Esophagus squamous epithelium (tissue), 5 donors: ENCODE measurements at regions not wholly inside any gene's neighbourhood (a gene's known extent, or its start where the extent isn't known, plus 50 kb on each side); places are given as distances from the start of the nearest gene placed in this dataset.

ENCODE experiments used
- DNase-seq: peaks from one replicate; lab custom pipeline; 2025; lab: John Stamatoyannopoulos, UW
- H3K27ac ChIP-seq, 4 donors: fragments of 200-600 bp; sonication (generic); one replicate each; pipeline ENCODE4 v1.5.1; 2016 to 2019; ENCODE audit warnings: mild to moderate bottlenecking in 1 of 4
- H3K27me3 ChIP-seq, 4 donors: fragments of 200-600 bp; sonication (generic); 1 replicate in 3 of 4; 2 replicates in 1 of 4; pipeline versions ENCODE4 v1.5.1 to v1.6.0; 2017 to 2021; ENCODE audit warnings: antibody characterized with exemption in 1 of 4
- H3K36me3 ChIP-seq, 3 donors: fragments of 200-600 bp; sonication (generic); one replicate each; pipeline ENCODE4 v1.5.1; 2016 to 2019
- H3K4me1 ChIP-seq, 3 donors: fragments of 200-600 bp; sonication (generic); one replicate each; pipeline ENCODE4 v1.5.1; 2017 to 2019
- H3K4me3 ChIP-seq, 4 donors: fragments of 200-600 bp; sonication (generic); 1 replicate in 3 of 4; 2 replicates in 1 of 4; pipeline ENCODE4 v1.5.1; 2016 to 2019; ENCODE audit warnings: mild to moderate bottlenecking in 2 of 4, moderate library complexity in 1 of 4
- H3K9me3 ChIP-seq, 3 donors: fragments of 200-600 bp; sonication (generic); one replicate each; pipeline ENCODE4 v1.5.1; 2016 to 2019
- CTCF ChIP-seq, 6 experiments: fragments of 450-650 bp in 4 of 6; fragments of 200-600 bp in 2 of 6; sonication (generic) in 2 of 6; IDR thresholded peaks; one replicate each; pipeline ENCODE4 v1.5.1; 2016 to 2019; ENCODE audit warnings: antibody characterized with exemption in 6 of 6, mild to moderate bottlenecking in 4 of 6, moderate library complexity in 4 of 6
- POLR2A ChIP-seq, 4 donors: fragments of 450-650 bp; IDR thresholded peaks; one replicate each; pipeline ENCODE4 v1.6.1; 2017; ENCODE audit warnings: antibody characterized with exemption in 4 of 4, mild to moderate bottlenecking in 4 of 4, moderate library complexity in 3 of 4
- WGBS, 2 donors: methylation state at CpG; one replicate each; pipeline ENCODE4 v1.1.5; 2018; 5-methylcytosine and 5-hydroxymethylcytosine counted together
- intact Hi-C: fragments of 100-400 bp; cut with DNase I; formaldehyde crosslinking; loops from one replicate; pipeline ENCODE4 v1.15.0; 2022
- donor health status: DM: yes; HTN: yes; CAD: no.

GRCh38 chr6:15798533-15799255, 135.9 kb upstream of the DTNBP1 start:
- H3K9me3 ChIP-seq = peaks cover 0 to 12% (median 5%) of the 10 kb centered on the region in 3 donors
- WGBS, 2 donors = 79 to 91% methylated on average over 2 of the region's 2 CpGs
- no peak for TF ChIP-seq POLR2A (IDR thresholded peaks at IDR 0.05)
- TF ChIP-seq CTCF (IDR thresholded peaks at IDR 0.05) = no peak

DNA sequence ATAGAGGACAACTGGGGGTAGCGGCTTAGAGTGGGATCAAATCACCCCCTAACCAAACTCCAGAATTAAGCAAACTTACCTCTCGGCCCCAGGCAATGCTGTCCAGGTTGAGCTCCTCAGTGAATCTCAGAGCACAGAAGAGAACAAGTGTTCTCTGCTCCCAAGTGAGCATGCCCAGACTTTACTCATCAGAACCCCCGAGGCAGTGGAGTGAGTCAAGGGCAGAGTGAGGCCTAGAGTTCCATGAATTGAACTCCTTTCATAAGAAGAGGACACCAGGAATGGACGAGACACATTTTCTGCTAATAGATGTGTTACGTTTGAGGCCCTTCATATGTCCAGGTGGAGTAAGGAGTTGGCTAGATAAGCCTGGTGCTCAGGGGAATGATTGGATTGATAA, 134.0 kb upstream of the DTNBP1 start:
- no peak for TF ChIP-seq CTCF (IDR thresholded peaks at IDR 0.05)
- TF ChIP-seq POLR2A (IDR thresholded peaks at IDR 0.05) = no peak
- DNase-seq = no peak

More at GRCh38 chr6:15798533-15799255, 135.9 kb upstream of the DTNBP1 start:
- DNase-seq = no peak
- no peaks in the 10 kb centered on the region for H3K27me3 ChIP-seq
- H3K4me3 ChIP-seq = no peak overlapping the region
- no peaks in the 10 kb centered on the region for H3K4me1 ChIP-seq
- no peaks in the 10 kb centered on the region for H3K36me3 ChIP-seq
- H3K27ac ChIP-seq = no peak overlapping the region
- intact Hi-C loops = no loop called here

GRCh38 chr6:15796130-15796771, 133.4 kb upstream of the DTNBP1 start:
- H3K4me1 ChIP-seq = peaks cover 0 to 7% (median 0%) of the 10 kb centered on the region in 3 donors
- intact Hi-C loops = no loop called here
- H3K36me3 ChIP-seq = no peaks in the 10 kb centered on the region
- H3K27me3 ChIP-seq = no peaks in the 10 kb centered on the region
- H3K4me3 ChIP-seq = no peak overlapping the region
- no peak overlapping the region for H3K27ac ChIP-seq
- DNase-seq = no peak
- TF ChIP-seq CTCF (IDR thresholded peaks at IDR 0.05) (no peak), POLR2A (IDR thresholded peaks at IDR 0.05) (no peak)
- WGBS, 2 donors = 76 to 83% methylated on average over 7 of the region's 7 CpGs
- peaks cover 0 to 12% (median 5%) of the 10 kb centered on the region in 3 donors for H3K9me3 ChIP-seq

More for the DNA sequence above, 134.0 kb upstream of the DTNBP1 start:
- Histone ChIP-seq H3K27me3 (no peaks in the 10 kb centered on the region), H3K9me3 (peaks cover 0 to 12% (median 5%) of the 10 kb centered on the region in 3 donors), H3K36me3 (no peaks in the 10 kb centered on the region), H3K4me1 (peaks cover 0 to 2% (median 0%) of the 10 kb centered on the region in 3 donors), H3K27ac (no peak overlapping the region), H3K4me3 (no peak overlapping the region)
- intact Hi-C loops = no loop called here
- WGBS, 2 donors = 76 to 94% methylated on average over 4 to 5 of the region's 5 CpGs

DNA sequence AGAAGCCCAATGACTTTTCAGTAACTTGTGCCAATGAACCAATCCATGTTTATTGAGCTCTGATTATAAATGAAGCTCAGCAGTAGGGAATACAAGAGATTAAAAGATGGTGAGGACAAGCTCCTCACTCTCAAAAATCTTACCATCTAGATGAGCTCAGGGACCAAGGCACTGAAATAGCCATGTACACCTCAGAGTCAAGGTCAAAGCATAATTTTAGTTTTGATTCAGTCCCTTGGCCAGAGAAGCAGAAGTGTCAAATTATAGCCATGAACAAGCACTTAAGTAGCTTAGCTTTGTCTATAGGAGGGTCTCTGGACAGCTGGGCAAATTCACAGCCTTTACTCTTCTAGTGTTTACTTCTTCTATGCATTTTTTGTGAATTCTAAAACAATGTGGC, 131.0 kb upstream of the DTNBP1 start:
- Histone ChIP-seq H3K9me3 (peaks cover 0 to 12% (median 5%) of the 10 kb centered on the region in 3 donors), H3K27ac (no peak overlapping the region), H3K4me1 (peaks cover 0 to 7% (median 0%) of the 10 kb centered on the region in 3 donors), H3K4me3 (no peak overlapping the region), H3K36me3 (no peaks in the 10 kb centered on the region), H3K27me3 (no peaks in the 10 kb centered on the region)
- no peak for DNase-seq
- intact Hi-C loops = no loop called here
- TF ChIP-seq POLR2A (IDR thresholded peaks at IDR 0.05) (no peak), CTCF (IDR thresholded peaks at IDR 0.05) (no peak)

DNA sequence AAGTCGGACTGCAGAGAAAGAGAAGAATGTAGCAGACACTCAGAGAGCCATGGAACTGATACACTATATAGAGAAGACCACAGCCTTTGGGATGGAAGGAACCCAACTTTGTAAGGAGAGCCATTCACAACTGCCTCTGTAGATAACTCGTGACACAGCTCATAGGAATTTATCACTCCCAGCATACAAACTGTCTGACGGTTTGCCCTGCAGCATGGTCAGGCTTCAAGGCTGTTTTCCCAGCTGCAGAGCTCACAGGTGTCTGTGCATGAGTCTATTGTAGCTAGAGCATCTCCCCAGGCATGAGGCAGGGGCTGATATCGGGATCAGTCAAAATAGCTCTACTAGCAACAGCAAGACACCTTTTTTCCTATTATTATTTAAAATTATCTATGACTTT, 130.5 kb upstream of the DTNBP1 start:
- peaks cover 0 to 10% (median 5%) of the 10 kb centered on the region in 3 donors for H3K9me3 ChIP-seq
- no peak overlapping the region for H3K4me3 ChIP-seq
- 41 to 57% methylated on average over 4 of the region's 4 CpGs for WGBS, 2 donors
- no peaks in the 10 kb centered on the region for H3K36me3 ChIP-seq
- no peaks in the 10 kb centered on the region for H3K27me3 ChIP-seq
- no peak for DNase-seq
- intact Hi-C loops = no loop called here
- TF ChIP-seq POLR2A (IDR thresholded peaks at IDR 0.05) = no peak
- TF ChIP-seq CTCF (IDR thresholded peaks at IDR 0.05) = no peak
- H3K27ac ChIP-seq = no peak overlapping the region
- H3K4me1 ChIP-seq = peaks cover 0 to 7% (median 0%) of the 10 kb centered on the region in 3 donors
